ENCODE measurements at regions not wholly inside any gene's neighbourhood (a gene's known extent, or its start where the extent isn't known, plus 50 kb on each side); places are given as distances from the start of the nearest gene placed in this dataset.

DNA sequence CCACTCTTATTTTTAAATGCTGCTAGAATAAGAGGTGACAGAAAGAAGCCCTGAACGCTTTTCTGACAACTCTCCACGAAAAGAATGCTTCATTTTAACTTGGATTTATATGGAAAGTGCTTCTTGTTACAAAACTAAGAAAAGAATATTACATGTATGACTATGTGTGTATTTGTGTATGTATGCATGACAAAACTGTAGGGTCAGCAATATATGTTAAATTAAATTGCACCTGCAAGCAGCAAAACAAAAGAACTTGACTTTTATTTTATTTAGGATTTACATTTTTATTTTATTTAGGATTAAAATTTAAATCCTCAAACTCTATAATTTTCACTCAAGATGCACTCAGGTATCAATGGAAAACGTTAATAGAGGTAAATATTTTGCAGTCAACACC is 187.1 kb downstream of the NR4A2 start:
- Histone ChIP-seq H3K27ac (ENCODE audit: low read length in 2 of 2) (no peak overlapping the region), H3K9me3 (ENCODE audit: control extremely low read depth in 1 of 3, control insufficient read depth in 2 of 3, insufficient read depth in 1 of 3, low read length in 2 of 3) (no peaks in the 10 kb centered on the region), H3K36me3 (replicated peaks in 1 of 2; ENCODE audit: control extremely low read depth in 1 of 2, control insufficient read depth in 1 of 2, extremely low read depth in 1 of 2, insufficient read depth in 2 of 2, low read length in 1 of 2) (no peaks in the 10 kb centered on the region), H3K4me2 (replicated peaks; ENCODE audit: low read depth, low read length, poor library complexity, severe bottlenecking) (no peak overlapping the region), H3K27me3 (replicated peaks in 1 of 4; ENCODE audit: control extremely low read depth in 1 of 4, control insufficient read depth in 3 of 4, insufficient read depth in 4 of 4, low read length in 3 of 4) (no peaks in the 10 kb centered on the region), H3K9ac (ENCODE audit: low read length) (no peak overlapping the region), H4K20me1 (ENCODE audit: control insufficient read depth, insufficient read depth, low read length, poor library complexity, severe bottlenecking) (no peaks in the 10 kb centered on the region), H3K4me3 (ENCODE audit: control extremely low read depth in 1 of 5, extremely low read depth in 1 of 5, insufficient read depth in 1 of 5, low read depth in 2 of 5, low read length in 4 of 5) (no peak overlapping the region), H2AFZ (ENCODE audit: insufficient read depth, low read depth, low read length, poor library complexity, severe bottlenecking) (no peak overlapping the region), H3K4me1 (ENCODE audit: control insufficient read depth in 2 of 2, insufficient read depth in 2 of 2, low read length in 2 of 2) (no peaks in the 10 kb centered on the region), H3K79me2 (ENCODE audit: control insufficient read depth, insufficient read depth, low read length) (no peaks in the 10 kb centered on the region)
- ChIA-PET CTCF (no interaction called here), POLR2A (no interaction called here)
- Mint-ChIP-seq H3K4me1 (no peaks in the 10 kb centered on the region), H3K4me3 (no peak overlapping the region), H3K9me3 (ENCODE audit: insufficient read depth) (no peaks in the 10 kb centered on the region), H3K27ac (no peak overlapping the region), H3K27me3 (no peaks in the 10 kb centered on the region)
- no CpG with 5 or more reads among the region's 3 CpGs for WGBS (ENCODE audit: insufficient coverage)
- no peak for DNase-seq
- TF ChIP-seq, protein P1, sequence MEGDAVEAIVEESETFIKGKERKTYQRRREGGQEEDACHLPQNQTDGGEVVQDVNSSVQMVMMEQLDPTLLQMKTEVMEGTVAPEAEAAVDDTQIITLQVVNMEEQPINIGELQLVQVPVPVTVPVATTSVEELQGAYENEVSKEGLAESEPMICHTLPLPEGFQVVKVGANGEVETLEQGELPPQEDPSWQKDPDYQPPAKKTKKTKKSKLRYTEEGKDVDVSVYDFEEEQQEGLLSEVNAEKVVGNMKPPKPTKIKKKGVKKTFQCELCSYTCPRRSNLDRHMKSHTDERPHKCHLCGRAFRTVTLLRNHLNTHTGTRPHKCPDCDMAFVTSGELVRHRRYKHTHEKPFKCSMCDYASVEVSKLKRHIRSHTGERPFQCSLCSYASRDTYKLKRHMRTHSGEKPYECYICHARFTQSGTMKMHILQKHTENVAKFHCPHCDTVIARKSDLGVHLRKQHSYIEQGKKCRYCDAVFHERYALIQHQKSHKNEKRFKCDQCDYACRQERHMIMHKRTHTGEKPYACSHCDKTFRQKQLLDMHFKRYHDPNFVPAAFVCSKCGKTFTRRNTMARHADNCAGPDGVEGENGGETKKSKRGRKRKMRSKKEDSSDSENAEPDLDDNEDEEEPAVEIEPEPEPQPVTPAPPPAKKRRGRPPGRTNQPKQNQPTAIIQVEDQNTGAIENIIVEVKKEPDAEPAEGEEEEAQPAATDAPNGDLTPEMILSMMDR (IDR thresholded peaks at IDR 0.05), result no peak
- no peak for TF ChIP-seq EZH2 (IDR thresholded peaks at IDR 0.05; ENCODE audit: borderline replicate concordance, insufficient read depth, low read depth, low read length, poor library complexity, severe bottlenecking)
- ATAC-seq (ENCODE audit: low read depth), result no peak
- intact Hi-C loops (cut with micrococcal nuclease), result no loop called here

DNA sequence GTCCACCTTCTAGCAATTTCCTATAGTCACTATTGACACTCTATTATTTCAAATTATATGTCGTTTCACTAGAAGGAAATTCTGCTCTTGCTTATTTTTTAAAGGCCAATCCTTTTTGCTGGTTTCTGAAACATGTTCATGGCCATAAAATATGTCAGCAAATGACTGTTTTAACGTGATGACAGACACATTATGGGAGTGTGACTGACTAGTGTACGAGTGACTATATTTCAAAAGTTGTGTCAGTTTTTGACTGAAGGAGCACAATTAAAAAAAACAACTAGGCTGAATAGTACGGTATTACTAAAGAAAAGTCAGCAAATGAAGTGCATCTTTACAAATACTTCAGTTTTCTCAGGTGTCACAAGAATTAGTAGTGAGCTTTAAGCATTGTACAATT is 196.0 kb downstream of the NR4A2 start:
- H3K4me3 ChIP-seq (ENCODE audit: control extremely low read depth in 1 of 5, extremely low read depth in 1 of 5, insufficient read depth in 1 of 5, low read depth in 2 of 5, low read length in 4 of 5), result no peak overlapping the region
- H3K36me3 ChIP-seq (replicated peaks in 1 of 2; ENCODE audit: control extremely low read depth in 1 of 2, control insufficient read depth in 1 of 2, extremely low read depth in 1 of 2, insufficient read depth in 2 of 2, low read length in 1 of 2), result no peaks in the 10 kb centered on the region
- Mint-ChIP-seq H3K4me1 (no peaks in the 10 kb centered on the region), H3K27me3 (no peaks in the 10 kb centered on the region), H3K9me3 (ENCODE audit: insufficient read depth) (no peaks in the 10 kb centered on the region), H3K4me3 (no peak overlapping the region), H3K27ac (no peak overlapping the region)
- no peaks in the 10 kb centered on the region for H3K27me3 ChIP-seq (replicated peaks in 1 of 4; ENCODE audit: control extremely low read depth in 1 of 4, control insufficient read depth in 3 of 4, insufficient read depth in 4 of 4, low read length in 3 of 4)
- 80% methylated on average over 1 of the region's 4 CpGs for WGBS (ENCODE audit: insufficient coverage)
- no peak overlapping the region for H3K27ac ChIP-seq (ENCODE audit: low read length in 2 of 2)
- H3K4me2 ChIP-seq (replicated peaks; ENCODE audit: low read depth, low read length, poor library complexity, severe bottlenecking), result no peak overlapping the region
- H3K4me1 ChIP-seq (ENCODE audit: control insufficient read depth in 2 of 2, insufficient read depth in 2 of 2, low read length in 2 of 2), result no peaks in the 10 kb centered on the region
- TF ChIP-seq EZH2 (IDR thresholded peaks at IDR 0.05; ENCODE audit: borderline replicate concordance, insufficient read depth, low read depth, low read length, poor library complexity, severe bottlenecking), result no peak
- TF ChIP-seq, protein P1 (IDR thresholded peaks at IDR 0.05), result no peak
- no peaks in the 10 kb centered on the region for H4K20me1 ChIP-seq (ENCODE audit: control insufficient read depth, insufficient read depth, low read length, poor library complexity, severe bottlenecking)
- H2AFZ ChIP-seq (ENCODE audit: insufficient read depth, low read depth, low read length, poor library complexity, severe bottlenecking), result no peak overlapping the region
- DNase-seq (no peak), ATAC-seq (ENCODE audit: low read depth) (no peak)
- intact Hi-C loops (cut with micrococcal nuclease), result no loop called here
- H3K9ac ChIP-seq (ENCODE audit: low read length), result no peak overlapping the region
- H3K9me3 ChIP-seq (ENCODE audit: control extremely low read depth in 1 of 3, control insufficient read depth in 2 of 3, insufficient read depth in 1 of 3, low read length in 2 of 3), result no peaks in the 10 kb centered on the region
- CTCF ChIA-PET, result no interaction called here
- POLR2A ChIA-PET, result no interaction called here
- H3K79me2 ChIP-seq (ENCODE audit: control insufficient read depth, insufficient read depth, low read length), result no peaks in the 10 kb centered on the region

All from B cell (primary cell).